GM21737 (cell line): ENCODE measurements at regions not wholly inside any gene's neighbourhood (a gene's known extent, or its start where the extent isn't known, plus 50 kb on each side); places are given as distances from the start of the nearest gene placed in this dataset.

ENCODE experiments used
- ATAC-seq: cut with Tn5 transposase; IDR thresholded peaks from one replicate; pipeline ENCODE4 v1.9.1; 2021; ENCODE audit warnings: mild to moderate bottlenecking, moderate library complexity; ENCODE audit not compliant: unreplicated experiment

GRCh38 chr6:12504325-12504966 is 212.1 kb upstream of the PHACTR1 start:
- no peak for ATAC-seq

- no peak for ATAC-seq
These were observed 211.1 kb upstream of the PHACTR1 start for GRCh38 chr6:12505486-12505885.

DNA sequence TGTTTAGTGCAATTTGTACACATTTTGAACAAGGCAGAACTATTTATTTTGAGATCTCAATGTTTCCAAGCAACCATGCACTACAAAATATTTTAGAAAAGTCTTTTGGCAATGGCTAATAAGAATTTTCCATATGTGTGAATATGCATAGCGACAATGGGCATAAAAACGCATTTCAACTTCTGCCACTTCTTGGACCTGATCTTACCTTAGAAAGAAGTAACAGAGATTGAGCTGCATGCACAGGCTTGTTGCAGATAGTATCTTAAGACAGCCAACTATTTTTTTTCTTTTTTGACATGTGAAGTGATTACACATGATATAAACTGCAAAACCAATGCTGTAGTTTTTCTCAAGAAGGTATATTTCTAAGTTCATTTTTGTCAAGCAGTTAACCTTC is 210.4 kb upstream of the PHACTR1 start:
- ATAC-seq: no peak

DNA sequence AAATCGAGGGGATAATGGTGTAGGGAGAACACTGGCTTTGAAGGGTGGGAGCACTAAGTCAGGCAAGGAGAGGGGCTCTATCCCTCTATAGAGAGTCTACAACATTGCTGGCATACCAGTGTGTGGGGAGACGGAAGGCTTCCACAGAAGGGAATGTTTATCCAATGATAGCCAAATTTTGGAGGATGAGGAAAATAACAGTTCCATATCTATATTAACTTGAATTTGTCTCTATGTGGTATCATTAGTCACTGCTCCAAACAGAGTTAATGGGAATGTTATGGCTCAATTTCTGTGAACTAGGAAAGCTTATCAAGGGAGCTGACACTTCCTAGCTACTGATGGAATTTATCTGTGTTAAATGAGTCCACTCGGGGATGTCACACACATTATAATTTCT is 208.9 kb upstream of the PHACTR1 start:
- no peak for ATAC-seq

- no peak for ATAC-seq
These were observed 208.0 kb upstream of the PHACTR1 start for GRCh38 chr6:12508553-12508952.

GRCh38 chr6:12509060-12509459 is 207.5 kb upstream of the PHACTR1 start:
- no peak for ATAC-seq

DNA sequence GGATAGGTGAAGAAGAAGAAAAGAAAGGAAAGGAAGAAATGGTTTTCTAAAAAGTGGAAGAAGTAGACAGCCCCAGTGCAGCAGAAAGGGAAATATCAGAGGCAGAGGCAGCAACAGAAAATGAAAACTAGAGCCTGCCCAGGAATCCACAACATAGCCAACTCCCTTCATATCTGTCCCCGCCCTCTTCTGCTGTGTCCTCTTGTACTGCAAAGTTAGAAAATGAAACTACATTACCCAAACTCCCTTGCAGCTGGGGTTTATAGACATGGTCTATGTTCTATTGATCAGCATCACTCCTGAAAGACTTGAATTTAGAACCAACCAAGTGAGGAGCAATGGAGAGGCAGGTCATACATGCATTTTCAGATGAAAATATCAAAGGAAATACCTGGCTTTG is 200.5 kb upstream of the PHACTR1 start:
- no peak for ATAC-seq

DNA sequence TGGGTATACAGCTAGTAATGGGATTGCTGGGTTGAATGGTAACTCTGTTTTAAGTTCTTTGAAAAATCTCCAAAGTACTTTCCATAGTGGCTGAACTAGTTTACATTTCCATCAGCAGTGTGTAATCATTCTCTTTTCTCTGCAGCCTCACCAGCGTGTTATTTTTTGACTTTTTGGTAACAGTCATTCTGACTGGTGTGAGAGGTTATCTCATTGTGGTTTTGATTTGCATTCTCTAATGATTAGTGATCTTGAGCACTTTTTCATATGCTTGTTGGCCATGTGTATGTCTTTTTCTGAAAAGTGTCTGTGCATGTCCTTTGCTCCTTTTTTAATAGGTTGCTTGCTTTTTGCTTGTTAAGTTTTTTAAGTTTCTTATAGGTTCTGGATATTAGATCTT is 194.2 kb upstream of the PHACTR1 start:
- ATAC-seq: no peak

GRCh38 chr6:12523726-12524125 is 192.8 kb upstream of the PHACTR1 start:
- ATAC-seq: no peak

GRCh38 chr6:12525276-12525675 is 191.3 kb upstream of the PHACTR1 start:
- no peak for ATAC-seq

DNA sequence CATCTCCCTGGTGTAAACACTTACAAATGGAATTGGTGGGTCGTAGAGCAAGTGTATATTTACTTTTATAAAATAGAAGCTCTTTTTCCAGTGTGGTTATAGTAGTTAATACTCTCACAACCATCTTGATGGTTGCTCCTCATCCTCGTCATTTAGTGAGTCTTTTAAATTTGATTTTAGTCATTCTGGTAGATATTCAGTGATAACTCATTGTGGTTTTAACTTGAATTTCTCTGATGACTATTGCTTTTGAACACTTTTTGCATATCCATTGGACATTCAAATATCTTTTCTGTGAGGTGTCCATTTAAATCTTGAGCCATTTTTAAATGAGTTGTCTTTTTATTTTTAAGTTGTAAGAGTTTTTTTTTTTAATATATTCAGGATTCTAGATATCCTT is 189.2 kb upstream of the PHACTR1 start:
- ATAC-seq: no peak

- ATAC-seq: no peak
These were observed 188.4 kb upstream of the PHACTR1 start for GRCh38 chr6:12528136-12528535.

DNA sequence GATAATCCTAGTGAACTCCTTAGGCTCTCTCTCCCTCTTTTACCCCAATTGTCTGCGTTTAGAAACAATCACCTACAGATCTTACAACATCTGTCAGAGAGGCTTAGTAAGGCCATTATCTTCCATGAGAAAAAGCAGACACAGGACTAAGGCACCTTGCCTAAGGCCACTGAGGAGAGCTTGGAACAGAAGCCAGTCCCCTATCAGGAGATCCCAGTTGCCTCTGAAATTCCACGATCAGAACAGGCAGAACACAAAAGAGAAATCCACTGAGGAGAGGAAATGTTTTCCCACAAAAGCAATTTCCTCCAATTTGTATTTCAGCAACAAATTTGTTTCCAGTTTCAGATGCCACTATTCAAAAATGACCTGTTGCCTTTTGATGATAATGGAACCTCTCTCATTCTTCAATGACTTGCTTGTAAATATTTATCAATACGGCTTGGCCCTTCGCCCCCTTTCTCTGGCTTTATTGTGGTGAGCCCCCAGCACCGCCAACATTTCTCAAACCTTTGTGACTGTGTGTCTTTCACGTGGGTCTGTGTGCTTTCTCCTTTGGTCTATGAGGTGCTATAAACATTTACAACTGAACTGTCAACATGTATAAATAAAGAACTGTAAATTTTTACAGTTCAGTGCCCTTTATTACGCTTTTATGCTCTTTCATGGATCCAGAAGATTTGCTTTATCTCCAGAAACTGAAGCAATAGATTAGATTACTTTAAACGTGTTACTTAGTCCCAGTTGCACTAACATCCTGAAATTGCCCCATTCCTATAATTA is 187.8 kb upstream of the PHACTR1 start:
- ATAC-seq: no peak

GRCh38 chr6:12529364-12530019 is 187.1 kb upstream of the PHACTR1 start:
- ATAC-seq: no peak

DNA sequence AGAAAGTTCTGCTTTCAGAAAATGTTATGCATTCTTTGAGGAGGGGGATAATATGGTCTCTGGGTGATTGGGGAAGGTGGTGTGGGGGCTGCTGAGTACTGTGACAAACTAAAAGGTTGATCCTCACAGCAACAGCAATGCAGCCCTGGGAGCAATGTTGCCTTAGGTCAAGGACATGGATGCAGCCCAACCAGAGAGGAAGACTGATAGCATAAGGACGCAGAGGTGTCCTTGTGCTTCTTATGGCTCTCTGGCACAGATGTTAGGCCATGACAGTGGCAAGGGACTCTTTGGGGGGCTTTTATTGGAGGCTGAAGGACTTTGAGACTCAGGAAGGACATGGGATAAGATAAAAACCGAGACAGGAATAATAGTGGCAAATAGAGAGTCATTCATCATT is 186.2 kb upstream of the PHACTR1 start:
- ATAC-seq: no peak

GRCh38 chr6:12533586-12533985 is 183.0 kb upstream of the PHACTR1 start:
- no peak for ATAC-seq

DNA sequence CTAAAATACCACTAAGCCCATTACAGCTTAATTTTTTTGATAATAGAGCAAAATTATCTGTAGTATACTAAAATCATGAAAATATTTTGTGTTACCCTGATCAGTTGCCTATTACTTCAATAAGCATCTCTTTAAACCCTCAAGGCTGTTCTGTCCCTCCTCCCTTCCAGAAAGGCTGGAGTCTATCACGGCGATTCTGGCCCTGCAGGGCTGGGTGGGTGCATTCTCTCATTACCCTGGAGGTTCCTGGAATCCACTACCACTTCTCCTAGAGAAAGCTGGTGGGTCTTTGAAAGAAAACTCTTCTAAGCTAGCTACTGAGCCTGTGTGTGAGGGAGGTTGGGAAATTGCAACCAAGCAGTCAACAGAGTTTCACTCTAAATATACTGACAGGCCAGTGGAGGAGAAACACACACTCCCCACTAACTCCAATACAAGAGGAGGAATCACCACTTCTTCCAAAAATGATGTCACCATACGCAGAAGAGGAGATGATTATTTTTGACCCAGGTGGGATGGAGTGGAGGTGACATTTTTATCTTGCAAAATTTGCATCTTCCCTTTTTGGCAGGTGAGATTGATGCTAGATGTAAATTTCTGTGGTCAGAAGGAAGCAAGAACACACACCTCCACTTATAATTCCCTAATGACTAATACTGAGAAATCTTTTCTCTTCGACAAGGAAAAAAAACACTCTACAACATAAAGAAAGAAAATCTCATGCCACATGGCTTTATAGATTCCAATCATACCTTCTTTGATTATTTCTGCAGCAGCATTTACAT is 182.3 kb upstream of the PHACTR1 start:
- no peak for ATAC-seq

DNA sequence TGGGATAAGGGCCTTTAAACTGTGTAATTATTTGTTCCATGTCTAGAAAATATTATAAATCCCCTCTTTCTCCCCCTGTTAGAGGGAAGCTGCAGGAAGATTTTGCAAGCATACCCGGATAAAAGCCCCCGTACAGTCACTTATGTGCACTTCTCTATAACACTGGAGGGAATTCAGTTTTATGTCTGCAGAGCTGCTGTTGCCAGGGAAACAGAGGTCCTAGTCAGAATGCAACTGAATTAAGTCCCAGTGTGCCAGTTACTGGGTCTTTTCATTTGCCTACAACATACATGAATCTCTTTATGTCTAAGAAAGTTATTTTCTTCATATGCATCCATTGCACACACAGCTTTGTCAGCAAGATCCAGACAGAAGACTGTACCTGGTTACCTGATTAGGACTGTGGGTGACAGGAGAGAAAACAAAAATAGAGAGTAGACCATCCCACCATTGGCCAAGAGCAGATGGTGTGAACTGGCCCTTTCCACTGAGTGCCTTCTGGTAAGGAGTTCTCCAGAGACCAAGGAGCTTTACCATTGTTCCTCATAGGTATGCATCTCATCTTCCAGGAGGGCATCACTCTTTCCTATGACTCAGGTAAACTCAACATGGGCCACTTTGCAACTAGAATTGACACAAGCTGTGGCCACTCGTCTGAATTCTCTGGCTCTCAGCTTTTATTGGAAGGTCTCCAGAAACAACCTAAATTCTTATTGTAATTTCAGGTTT is 180.8 kb upstream of the PHACTR1 start:
- no peak for ATAC-seq

GRCh38 chr6:12536416-12536815 is 180.2 kb upstream of the PHACTR1 start:
- no peak for ATAC-seq

- ATAC-seq: no peak
These were observed 179.2 kb upstream of the PHACTR1 start for GRCh38 chr6:12537389-12537788.

DNA sequence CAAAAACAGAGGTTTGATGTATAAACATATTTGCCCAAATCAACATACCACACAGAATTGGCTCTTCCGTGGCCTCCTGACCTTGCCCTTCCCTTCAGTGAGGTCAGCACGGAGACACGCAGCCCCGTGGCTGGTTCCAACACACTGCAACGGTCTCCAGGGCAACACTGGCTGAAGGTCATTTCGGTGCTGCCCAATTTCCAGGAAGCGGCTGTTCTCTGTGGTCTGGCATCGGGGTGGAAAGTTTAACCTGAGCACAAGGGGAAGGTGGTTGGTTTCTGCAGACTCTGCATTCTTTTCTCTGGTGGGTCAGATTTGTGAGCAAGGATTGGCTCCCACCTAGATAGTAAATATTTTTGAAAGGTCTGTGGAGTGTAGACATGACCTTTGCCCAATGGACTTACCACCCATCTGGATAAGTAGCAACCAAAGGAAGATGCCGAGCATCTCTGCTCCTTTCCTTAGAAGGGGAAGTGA is 177.6 kb upstream of the PHACTR1 start:
- ATAC-seq: no peak
